Thyroid gland (tissue), 4 donors: ENCODE measurements at regions not wholly inside any gene's neighbourhood (a gene's known extent, or its start where the extent isn't known, plus 50 kb on each side); places are given as distances from the start of the nearest gene placed in this dataset.

ENCODE experiments used
- CTCF ChIP-seq, 6 experiments: fragments of 200-600 bp in 3 of 6; fragments of 450-650 bp in 3 of 6; sonication (generic) in 3 of 6; IDR thresholded peaks; one replicate each; pipeline ENCODE4 v1.5.1; 2016 to 2019; ENCODE audit warnings: antibody characterized with exemption in 6 of 6, mild to moderate bottlenecking in 2 of 6, inconsistent platforms in 1 of 6, moderate library complexity in 1 of 6
- POLR2A ChIP-seq, 2 donors: fragments of 450-650 bp; IDR thresholded peaks; one replicate each; pipeline ENCODE4 v1.6.1; 2017; ENCODE audit warnings: antibody characterized with exemption in 2 of 2, mild to moderate bottlenecking in 2 of 2, moderate library complexity in 1 of 2

- TF ChIP-seq CTCF (IDR thresholded peaks at IDR 0.05) = no peak
- TF ChIP-seq POLR2A (IDR thresholded peaks at IDR 0.05) = no peak
Observed at GRCh38 chr12:24229031-24229700, 279.7 kb upstream of the SOX5 start.
